GM12892 (cell line): ENCODE measurements at regions not wholly inside any gene's neighbourhood (a gene's known extent, or its start where the extent isn't known, plus 50 kb on each side); places are given as distances from the start of the nearest gene placed in this dataset.

Source experiments
- POLR2AphosphoS5 ChIP-seq: IDR thresholded peaks from 2 replicates; pipeline ENCODE4 v1.6.1; 2011; ENCODE audit warnings: low read depth, low read length, control low read depth
- TAF1 ChIP-seq: IDR thresholded peaks from 2 replicates; pipeline ENCODE4 v1.6.1; 2011; ENCODE audit warnings: low read depth, mild to moderate bottlenecking, control low read depth, low read length, borderline replicate concordance

DNA sequence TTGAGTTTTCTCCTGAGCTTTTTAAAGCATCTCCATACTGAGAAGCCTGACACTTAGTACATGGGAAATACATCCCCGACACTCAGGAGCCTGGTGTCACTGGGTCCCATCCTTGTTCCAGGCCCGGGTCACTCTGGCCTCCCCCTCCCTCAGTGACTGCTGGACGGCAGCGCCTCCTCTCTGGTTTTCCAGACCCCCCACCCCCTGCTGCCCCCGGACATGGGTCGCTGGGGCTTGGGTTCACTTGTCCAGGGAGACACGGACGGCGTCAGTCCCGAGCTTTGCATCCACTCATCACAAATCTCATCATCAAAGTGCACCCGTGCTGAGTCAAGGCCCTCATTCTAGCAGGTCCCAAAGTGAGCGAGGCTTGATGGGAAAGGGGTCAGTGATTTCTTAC is 243.0 kb downstream of the IRX2 start:
- TF ChIP-seq TAF1 (no peak), POLR2AphosphoS5 (no peak)
